GM12873 (cell line): ENCODE measurements at regions not wholly inside any gene's neighbourhood (a gene's known extent, or its start where the extent isn't known, plus 50 kb on each side); places are given as distances from the start of the nearest gene placed in this dataset.

Source experiments
- CTCF ChIP-seq: IDR thresholded peaks from 2 replicates; pipeline ENCODE4 v1.5.1; 2012; ENCODE audit warnings: low read depth, mild to moderate bottlenecking, moderate library complexity, low read length, control low read depth; ENCODE audit not compliant: insufficient read depth; ENCODE audit errors: missing control alignments

- no peak for TF ChIP-seq CTCF
Measured at GRCh38 chr5:6915574-6915973, 202.3 kb downstream of the TENT4A start.

GRCh38 chr5:6918255-6918654 lies 205.0 kb downstream of the TENT4A start:
- no peak for TF ChIP-seq CTCF

DNA sequence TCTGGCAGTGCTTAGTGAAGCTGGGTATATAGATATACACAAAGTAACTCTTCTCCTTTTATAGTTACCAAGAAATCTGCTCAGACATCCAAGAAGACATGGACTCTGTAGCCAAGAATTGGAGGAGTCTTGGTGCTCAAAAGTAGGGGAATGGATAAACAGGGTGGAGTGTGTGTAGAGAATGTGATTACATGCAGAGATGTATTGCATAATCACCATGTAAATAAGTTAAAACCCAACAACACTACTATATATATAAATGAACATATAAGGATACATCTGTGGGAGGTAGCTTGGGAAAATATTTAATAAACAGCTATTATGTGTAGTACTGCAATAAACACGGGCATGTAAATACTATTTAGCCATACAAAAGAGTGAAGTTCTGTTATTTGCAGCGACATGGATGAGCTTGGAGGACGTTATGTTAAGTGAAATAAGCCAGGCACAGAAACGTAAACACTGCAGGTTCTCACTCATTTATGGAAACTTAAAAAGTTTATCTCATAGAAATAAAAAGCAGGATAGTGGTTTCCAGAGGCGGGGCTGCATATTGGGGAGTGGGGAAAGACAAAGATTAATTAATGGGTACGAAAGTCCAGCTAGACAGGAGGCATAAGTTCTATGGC lies 207.5 kb downstream of the TENT4A start:
- TF ChIP-seq CTCF, result no peak

- no peak for TF ChIP-seq CTCF
Measured at GRCh38 chr5:6926491-6927038, 213.3 kb downstream of the TENT4A start.

- no peak for TF ChIP-seq CTCF
Measured at GRCh38 chr5:6936031-6936430, 222.8 kb downstream of the TENT4A start.

DNA sequence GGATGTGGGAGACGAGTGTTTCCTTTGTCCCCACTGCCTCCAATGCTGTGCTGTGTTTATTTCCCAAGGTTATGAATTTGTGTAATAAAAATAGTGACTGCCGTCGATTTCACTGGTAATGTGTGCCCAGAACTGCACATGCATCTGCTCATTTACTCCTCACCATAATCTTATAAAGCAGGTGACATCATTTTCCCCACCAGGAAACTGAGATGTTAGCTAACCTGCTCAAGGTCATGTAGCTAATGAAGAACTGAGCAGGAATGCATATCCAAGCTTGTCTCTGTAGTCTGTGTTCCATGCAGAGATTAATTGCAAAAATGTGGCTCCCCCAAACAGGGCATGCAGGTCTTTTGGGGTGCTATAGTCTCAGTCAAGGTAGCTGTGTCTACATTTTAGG lies 224.4 kb downstream of the TENT4A start:
- TF ChIP-seq CTCF, result no peak

GRCh38 chr5:6941631-6942030 lies 228.4 kb downstream of the TENT4A start:
- no peak for TF ChIP-seq CTCF
